GM21825 (cell line): ENCODE measurements at regions not wholly inside any gene's neighbourhood (a gene's known extent, or its start where the extent isn't known, plus 50 kb on each side); places are given as distances from the start of the nearest gene placed in this dataset.

Source experiments
- ATAC-seq: cut with Tn5 transposase; IDR thresholded peaks from one replicate; pipeline ENCODE4 v1.9.1; 2021; ENCODE audit warnings: mild to moderate bottlenecking, moderate library complexity; ENCODE audit not compliant: unreplicated experiment

DNA sequence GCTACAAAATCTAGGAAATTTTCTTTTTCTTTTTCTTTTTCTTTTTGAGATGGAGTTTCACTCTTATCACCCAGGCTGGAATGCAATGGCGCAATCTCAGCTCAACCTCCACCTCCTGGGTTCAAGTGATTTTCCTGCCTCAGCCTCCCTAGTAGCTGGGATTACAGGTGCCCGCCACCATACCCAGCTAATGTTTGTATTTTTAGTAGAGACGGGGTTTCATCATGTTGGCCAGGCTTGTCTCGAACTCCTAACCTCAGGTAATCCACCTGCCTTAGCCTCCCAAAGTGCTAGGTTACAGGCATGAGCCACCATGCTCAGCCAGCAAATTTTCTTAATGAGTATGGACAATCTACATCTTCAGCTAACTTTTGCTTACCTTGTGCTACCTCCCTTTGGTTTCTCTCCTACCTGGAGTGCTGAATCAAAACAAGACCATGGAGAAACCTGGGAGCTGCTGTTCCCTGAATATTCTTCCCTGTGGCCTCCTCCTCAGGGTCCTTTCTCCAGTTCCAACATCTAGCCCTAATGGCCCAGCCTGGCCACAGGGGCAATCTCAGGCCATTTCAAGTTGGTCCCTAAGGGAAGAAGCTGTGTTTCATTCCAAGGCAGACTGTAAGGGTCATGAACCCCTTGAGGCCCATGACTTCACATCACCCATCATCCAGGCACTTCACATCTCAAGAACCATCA is 74.6 kb upstream of the EGLN3 start:
- no peak for ATAC-seq

GRCh38 chr14:34024768-34025144 is 73.9 kb upstream of the EGLN3 start:
- no peak for ATAC-seq

DNA sequence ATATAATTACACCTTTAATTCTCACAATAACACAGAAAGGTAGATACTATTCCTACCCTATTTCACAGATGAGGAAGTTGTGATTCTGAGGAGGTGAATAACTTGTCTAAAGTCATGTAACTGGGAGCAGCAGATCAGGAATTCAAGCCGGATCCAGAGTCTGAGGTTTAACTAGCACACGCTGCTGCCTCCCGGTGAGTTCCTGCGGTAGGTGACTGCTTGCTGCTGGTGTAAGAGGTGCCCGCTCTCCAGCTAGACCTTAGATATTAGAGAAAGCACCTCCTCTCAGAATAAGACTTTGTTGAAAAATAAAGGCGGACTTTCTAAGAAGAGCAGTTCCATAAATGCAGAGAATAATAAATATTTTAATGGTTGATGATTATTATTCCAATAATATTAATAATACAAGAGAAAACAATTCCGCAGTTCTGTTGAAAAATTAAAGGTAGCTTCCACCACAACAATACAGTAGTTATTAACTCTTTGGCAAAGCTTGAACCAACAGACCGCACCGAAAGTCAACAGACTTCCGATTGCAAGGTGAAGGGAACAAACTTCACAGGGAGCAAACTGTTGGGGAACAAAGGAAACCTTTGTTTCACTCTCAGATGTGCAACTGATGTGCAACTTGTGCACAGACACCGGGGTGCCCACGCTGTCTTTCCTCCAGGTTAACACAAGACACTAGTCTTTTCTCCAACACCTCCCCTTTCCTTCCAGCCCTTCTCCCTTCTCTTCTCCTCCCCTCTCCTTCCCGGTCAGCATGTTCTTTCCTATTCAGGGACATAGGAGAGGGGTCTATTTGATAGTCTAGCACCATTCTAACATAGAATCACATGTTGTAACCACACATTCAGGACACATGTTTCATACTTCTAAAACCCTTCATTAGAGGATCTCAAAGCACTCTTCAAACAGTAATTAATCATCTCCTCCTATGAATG is 73.2 kb upstream of the EGLN3 start:
- ATAC-seq = no peak

- ATAC-seq = no peak
Measured at GRCh38 chr14:34021096-34021495, 70.2 kb upstream of the EGLN3 start.

- ATAC-seq = no peak
Measured at GRCh38 chr14:34020014-34020413, 69.1 kb upstream of the EGLN3 start.

DNA sequence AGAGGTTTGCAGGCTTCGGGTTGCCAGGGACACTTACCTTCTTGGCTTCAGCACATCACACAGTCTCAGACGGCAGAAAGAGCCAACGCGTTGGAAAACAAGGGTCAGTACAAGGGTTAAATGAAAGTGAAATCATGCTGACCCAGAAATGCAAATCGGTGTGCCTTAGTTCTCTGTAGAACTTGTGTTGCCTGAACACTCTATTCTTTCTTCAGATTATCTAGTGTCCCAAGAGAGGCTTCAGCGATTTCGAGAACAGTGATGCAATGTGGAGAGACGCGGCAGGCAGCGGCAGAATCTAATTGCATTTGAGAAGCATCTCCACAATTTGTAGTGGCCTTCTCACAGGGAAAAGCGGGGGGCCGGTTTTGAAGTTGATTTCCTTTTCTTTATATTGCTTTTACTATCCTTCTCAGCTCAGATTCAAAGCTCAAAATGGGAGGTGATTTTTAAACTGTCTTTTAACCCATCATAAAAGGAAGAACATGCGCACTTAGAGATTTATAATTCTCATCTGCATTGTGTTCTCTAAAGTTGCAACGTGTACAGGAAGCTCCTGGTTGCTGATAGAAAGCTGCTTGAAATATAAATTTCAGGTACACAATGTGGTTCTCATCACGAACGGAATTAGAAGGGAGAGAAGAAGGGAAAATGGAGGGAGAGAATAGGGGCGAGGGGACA is 67.8 kb upstream of the EGLN3 start:
- ATAC-seq = peak; percentile 51

- no peak for ATAC-seq
Measured at GRCh38 chr14:34018125-34018524, 67.3 kb upstream of the EGLN3 start.

GRCh38 chr14:34015383-34015782 is 64.5 kb upstream of the EGLN3 start:
- no peak for ATAC-seq

DNA sequence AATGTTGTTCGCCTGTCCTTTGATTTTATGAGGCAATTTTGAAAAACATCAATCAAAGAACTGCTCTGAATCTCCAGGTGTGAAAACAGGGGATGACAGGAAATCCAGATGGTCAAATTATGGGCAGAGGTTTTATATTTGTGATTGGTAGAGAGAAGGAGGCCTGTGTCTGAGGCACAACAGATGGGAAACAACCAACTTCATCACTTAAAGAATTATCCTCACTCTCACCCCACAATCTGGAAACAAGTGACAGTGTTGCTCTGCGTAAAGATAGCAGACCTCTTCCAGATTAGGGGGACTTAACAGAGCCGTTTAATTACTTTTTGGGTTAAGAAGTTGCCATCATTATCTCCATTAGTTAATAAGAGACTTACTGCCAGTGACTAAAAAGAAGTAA is 64.1 kb upstream of the EGLN3 start:
- ATAC-seq = no peak

DNA sequence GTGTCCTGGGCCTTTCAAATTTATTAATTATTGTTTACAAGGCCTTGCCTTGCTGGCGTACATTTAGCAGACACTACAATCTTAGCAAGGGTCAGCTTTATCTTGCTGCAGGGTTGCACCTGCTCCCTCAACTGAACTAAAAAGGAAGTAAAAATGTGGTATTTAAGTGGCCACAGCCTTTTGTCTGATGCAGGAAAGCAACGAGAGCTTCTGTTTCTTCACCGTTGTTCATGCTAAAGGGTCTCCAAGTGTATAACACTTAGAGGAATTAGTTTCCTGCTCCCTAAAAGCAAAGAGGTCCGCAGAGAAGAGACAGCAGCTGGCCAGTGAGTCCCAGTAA is 62.8 kb upstream of the EGLN3 start:
- ATAC-seq = peak; percentile 46

- peak; percentile 77 for ATAC-seq
Measured at GRCh38 chr14:34012978-34013720, 62.3 kb upstream of the EGLN3 start.

DNA sequence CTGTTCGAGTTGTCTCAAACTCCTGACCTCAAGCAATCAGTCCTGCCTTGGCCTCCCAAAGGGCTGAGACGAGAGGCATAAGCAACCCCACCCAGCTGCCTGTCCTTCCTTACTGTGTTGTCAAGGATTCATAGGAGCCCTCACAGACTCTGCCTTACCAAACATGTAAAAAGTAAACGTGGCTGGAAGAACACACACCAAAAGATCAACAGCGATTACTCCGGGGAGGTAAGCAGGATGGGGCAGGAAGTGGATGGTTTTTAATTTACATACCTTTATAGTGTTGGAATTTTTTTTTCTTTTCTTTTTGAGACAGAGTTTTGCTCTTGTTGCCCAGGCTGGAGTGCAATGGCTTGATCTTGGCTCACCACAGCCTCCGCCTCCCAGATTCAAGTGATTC is 61.5 kb upstream of the EGLN3 start:
- no peak for ATAC-seq

DNA sequence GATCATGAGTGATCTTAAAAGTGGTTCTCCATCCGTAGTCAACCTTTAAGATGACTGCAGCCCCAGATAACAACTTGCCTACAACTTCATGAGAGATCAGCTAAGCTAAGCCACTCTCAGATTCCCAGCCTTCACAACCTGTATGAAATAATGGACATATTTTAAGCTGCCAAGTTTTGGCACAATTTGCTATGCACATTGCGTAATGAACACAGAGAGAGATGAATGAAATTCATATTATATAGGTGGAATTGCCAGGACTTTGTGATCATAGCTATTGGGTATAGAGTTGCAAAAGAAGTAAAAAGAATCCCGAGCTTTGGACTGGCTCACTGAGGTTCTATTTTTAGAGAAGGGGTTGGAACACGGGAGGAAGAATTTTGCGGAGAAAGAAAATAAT is 59.1 kb upstream of the EGLN3 start:
- ATAC-seq = no peak

GRCh38 chr14:34007902-34008301 is 57.0 kb upstream of the EGLN3 start:
- no peak for ATAC-seq

- ATAC-seq = no peak
Measured at GRCh38 chr14:34005901-34006300, 55.0 kb upstream of the EGLN3 start.

DNA sequence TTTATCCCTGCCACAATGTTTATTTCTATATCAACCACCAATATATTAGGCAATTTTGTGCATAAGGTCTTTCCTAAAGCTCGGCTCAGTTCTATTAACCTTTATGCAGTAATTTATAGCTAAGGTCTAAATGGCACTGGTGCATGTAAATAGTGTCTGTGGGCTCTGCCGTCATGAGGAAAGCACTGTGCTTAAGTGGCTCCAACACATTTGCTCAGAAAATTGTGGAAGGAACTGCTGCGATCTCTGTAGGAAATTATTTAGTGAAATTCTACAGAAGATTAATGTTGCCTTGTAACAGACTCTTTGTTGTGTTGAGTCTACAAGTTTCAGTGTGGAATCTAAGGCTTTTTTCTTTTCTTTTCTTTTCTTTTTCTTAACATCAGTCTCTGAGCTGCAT is 54.0 kb upstream of the EGLN3 start:
- no peak for ATAC-seq

- ATAC-seq = no peak
Measured at GRCh38 chr14:34003691-34004090, 52.8 kb upstream of the EGLN3 start.

DNA sequence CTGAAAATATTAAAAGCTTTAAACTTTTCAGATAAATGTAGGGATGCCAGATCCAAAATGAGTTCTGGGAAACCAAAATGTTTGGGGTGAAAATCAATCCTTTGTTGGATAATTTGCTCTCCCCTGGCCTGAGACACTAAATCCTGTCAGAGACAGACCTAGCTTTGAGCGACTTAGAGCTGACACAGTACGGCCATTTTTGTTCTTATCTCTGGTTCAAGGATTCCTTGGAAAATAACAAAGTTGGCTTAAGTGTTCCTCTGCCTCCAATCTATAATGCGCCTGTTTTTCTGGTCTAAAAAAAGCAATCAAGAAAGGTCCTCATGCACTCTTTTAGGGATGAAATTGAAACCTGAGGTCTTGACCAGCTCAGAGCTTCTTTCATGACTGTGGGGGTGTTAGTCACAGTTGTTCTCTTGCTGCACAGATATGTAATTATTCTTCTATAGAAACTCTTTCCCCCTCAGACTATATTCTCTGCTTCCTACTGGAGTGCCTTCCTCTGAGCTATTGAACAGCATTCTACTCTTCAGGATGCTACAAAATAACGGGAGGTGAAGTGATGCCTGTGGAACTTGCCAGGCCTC is 52.3 kb upstream of the EGLN3 start:
- no peak for ATAC-seq
